ENCODE measurements at regions not wholly inside any gene's neighbourhood (a gene's known extent, or its start where the extent isn't known, plus 50 kb on each side); places are given as distances from the start of the nearest gene placed in this dataset.
A peak's percentile ranks its signal among the peaks of the same experiment; 100 is the strongest.

DNA sequence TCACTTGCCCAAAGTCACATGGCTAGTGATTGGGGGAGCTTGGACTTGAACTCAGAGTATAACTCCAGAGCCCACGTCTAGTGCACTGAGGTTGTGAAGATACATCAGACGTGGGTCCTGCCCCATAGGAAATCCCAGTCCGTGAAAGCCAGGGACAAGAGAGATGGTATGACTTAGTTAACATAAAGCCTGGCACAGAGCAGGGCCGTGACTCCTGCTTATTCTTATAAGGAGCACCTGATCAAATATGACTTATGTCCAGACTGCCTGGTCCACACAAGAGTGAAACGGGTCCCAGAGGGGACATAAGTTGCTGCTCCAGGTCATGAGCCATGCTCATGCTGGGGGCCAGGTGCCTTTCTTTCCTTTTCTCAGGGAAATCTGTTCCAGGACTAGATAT, 166.3 kb upstream of the USP24 start:
- no peak for DNase-seq (ENCODE audit: low spot score)
- ATAC-seq, result no peak
- no peaks in the 10 kb centered on the region for H3K9me3 Mint-ChIP-seq
- H3K36me3 Mint-ChIP-seq, result no peaks in the 10 kb centered on the region
- no peak overlapping the region for H3K27ac Mint-ChIP-seq
- H3K4me3 Mint-ChIP-seq, result no peak overlapping the region
- no peaks in the 10 kb centered on the region for H3K27me3 Mint-ChIP-seq
- H3K4me1 Mint-ChIP-seq (ENCODE audit: low read depth in 2 of 2), result peaks cover 10 to 12% of the 10 kb centered on the region in 2 donors

DNA sequence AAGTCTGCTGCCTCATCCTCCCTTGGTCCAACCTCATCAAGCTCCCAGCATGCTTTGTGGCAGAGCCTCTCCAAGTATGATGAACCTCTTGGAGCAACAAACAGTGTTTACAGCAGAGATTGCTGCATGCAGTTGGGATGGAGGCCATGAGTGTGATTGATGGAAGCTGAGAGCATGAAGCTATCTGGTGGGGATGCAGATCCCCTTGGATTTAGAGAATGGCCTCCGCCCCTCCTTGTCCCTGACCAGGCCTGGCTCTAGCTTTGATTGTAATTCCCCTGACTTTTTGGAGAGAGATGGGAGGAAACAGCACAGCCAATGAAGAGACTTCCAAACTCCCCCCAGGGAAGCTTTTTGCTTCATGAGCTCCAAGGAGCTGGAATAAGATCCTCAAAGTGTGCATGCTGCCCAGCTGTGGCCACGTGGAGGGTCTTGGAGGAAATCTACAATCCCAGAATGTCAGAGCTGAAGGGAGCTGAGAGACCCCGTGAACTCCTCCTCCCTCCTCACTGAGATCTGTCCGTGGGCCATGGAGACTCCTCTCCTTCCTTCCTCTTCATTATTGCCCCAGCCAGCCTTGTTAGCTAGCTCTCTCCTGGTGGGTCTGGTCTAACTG, 165.3 kb upstream of the USP24 start:
- H3K9me3 Mint-ChIP-seq, result no peaks in the 10 kb centered on the region
- H3K4me1 Mint-ChIP-seq (ENCODE audit: low read depth in 2 of 2), result peaks cover 7 to 12% of the 10 kb centered on the region in 2 donors
- H3K36me3 Mint-ChIP-seq, result no peaks in the 10 kb centered on the region
- no peak overlapping the region for H3K4me3 Mint-ChIP-seq
- no peaks in the 10 kb centered on the region for H3K27me3 Mint-ChIP-seq
- ATAC-seq (peak in 1 of 2 donors; percentile 48), DNase-seq (ENCODE audit: low spot score) (no peak)
- no peak overlapping the region for H3K27ac Mint-ChIP-seq

DNA sequence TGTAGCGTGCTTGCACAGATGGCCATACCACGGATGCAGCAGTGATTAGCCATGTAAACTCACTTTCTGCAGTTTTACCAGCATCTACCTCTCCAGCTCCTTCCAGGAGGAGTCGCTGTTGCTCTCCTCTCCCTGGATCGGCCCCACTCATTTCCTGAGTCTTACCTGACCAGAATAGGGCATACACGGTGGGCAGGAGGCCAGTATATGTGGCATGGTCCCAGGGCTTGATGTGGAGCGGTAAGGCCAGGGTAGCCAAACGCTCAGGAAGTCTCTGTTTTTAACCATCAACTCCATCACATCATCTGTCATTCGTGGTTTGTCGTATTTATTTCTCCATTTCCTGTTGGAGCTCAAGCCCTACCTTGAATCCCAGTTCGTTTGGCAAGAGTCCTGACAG, 163.4 kb upstream of the USP24 start:
- Mint-ChIP-seq H3K4me3 (no peak overlapping the region), H3K27me3 (no peaks in the 10 kb centered on the region), H3K27ac (no peak overlapping the region), H3K4me1 (ENCODE audit: low read depth in 2 of 2) (peaks cover 7 to 12% of the 10 kb centered on the region in 2 donors), H3K36me3 (no peaks in the 10 kb centered on the region), H3K9me3 (no peaks in the 10 kb centered on the region)
- ATAC-seq (no peak), DNase-seq (ENCODE audit: low spot score) (no peak)

DNA sequence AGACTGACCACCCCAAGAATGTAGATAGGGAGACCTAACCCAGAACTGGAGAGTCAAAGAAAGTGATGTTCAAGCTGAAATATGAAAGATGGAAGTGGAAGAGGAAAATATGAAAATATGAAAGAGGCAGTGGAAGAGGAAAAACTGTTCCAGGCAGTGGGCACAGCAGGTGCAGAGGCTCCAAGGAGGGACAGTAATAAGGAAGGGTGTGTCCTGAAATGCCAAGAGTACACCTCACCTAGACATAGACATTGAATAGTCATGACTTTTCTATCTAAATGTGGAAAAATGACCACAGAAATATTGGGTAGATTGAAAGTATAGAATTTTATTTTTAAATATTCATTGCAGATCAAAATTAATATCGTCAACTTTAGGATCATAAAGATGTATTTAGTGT, 161.7 kb upstream of the USP24 start:
- no peak for ATAC-seq
- no peak for DNase-seq (ENCODE audit: low spot score)
- Mint-ChIP-seq H3K9me3 (no peaks in the 10 kb centered on the region), H3K4me1 (ENCODE audit: low read depth in 2 of 2) (peaks cover 7 to 12% of the 10 kb centered on the region in 2 donors), H3K27ac (no peak overlapping the region), H3K4me3 (no peak overlapping the region), H3K36me3 (no peaks in the 10 kb centered on the region), H3K27me3 (no peaks in the 10 kb centered on the region)

DNA sequence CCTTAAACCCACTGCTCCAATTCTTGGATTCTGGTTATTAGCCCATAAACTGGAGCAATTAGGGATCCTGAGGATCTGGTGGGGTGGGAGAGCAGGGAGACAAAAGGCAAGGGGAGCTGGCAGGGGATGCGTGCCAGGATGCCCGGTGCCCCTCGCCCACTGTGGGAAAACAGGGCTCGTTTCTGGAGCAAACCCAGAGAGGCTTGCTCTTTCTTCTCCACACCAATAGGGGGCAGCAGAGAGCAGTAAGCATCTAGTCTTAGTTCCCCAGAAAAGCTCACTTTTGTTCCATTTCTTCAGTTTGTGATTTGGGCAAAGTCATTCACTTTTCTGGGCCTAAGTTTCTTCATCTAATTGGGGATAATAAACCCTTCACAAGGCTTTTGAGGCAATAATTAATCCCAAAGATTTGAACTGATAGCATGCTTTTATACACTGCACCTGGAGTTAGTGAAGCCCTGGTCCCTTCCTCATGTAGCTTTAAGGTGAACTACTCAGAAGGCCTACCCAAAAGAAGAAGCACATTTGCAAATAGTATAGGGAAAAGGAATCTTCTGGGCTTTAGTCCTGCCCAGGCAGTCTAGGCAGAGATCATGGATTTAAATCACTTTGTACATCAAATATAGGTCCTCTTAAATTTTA, 160.6 kb upstream of the USP24 start:
- Mint-ChIP-seq H3K4me1 (ENCODE audit: low read depth in 2 of 2) (peaks cover 7 to 12% of the 10 kb centered on the region in 2 donors), H3K27me3 (no peaks in the 10 kb centered on the region), H3K27ac (no peak overlapping the region), H3K36me3 (no peaks in the 10 kb centered on the region), H3K9me3 (no peaks in the 10 kb centered on the region), H3K4me3 (no peak overlapping the region)
- DNase-seq (ENCODE audit: low spot score) (no peak), ATAC-seq (peak in 1 of 2 donors; percentile 68)

DNA sequence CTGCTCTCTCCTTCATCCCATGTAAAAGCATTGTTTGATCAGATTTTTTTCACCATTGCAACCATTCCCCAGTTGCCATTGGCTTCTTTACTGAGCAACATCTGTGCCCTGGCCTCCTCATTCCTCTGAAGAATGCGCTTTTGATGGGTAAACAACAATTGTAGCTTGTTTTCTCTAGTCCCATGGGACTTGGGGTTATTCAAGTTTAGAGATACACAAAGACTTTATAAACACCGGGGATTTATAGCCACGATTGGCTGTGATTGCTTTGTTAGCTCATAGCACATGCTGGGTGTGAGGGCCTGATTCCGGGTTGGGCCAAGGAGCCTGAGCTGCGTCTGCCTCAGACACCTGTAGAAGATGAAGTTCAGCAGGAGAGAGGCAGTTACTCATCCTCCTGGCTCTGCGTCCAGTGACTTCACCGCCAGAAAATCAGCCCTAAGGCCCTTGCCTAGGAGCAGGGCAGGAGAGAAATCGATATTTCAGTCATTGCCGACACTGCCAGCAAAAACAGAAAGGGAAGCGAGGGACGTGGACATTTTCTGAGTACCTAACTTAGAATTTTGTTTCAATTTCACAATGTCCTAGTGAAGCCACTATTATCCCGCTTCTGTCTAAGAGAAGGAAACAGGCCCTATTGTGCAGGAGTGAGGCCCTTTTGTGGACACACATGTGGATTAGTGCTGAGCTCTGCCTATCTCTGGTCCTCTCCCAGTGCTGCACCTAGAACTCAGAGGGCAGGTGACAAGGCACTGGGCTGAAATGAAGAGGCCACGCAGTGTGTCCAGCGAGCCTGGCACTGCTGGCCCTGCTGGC, 159.8 kb upstream of the USP24 start:
- no peak overlapping the region for H3K27ac Mint-ChIP-seq

DNA sequence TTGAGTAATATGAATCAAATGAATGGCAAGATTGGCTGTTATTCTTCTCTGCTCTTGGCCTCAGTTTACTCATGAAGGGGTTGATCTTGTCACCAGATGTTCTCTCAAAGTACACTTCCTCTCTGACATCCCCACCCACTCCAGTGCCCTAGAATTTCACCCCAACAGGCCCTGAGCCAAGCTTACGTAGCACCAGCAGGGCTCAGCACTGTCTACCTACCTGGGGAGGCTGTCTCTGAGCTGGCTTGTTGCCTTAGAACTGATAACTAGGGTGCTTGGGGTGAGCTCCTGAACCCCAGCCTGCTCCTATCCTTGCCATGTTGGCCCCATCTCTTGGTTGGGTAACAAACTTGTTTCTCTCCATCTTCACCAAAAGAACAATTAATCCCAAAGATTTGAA, 159.1 kb upstream of the USP24 start:
- no peaks in the 10 kb centered on the region for H3K36me3 Mint-ChIP-seq
- H3K9me3 Mint-ChIP-seq, result no peaks in the 10 kb centered on the region
- ATAC-seq, result no peak
- peaks cover 10 to 14% of the 10 kb centered on the region in 2 donors for H3K27me3 Mint-ChIP-seq
- peaks cover 5 to 9% of the 10 kb centered on the region in 2 donors for H3K4me1 Mint-ChIP-seq (ENCODE audit: low read depth in 2 of 2)
- DNase-seq (ENCODE audit: low spot score), result no peak
- no peak overlapping the region for H3K27ac Mint-ChIP-seq
- no peak overlapping the region for H3K4me3 Mint-ChIP-seq

More for the DNA sequence above, 159.8 kb upstream of the USP24 start:
- Mint-ChIP-seq H3K9me3 (no peaks in the 10 kb centered on the region), H3K27me3 (peaks cover 4 to 6% of the 10 kb centered on the region in 2 donors), H3K4me1 (ENCODE audit: low read depth in 2 of 2) (peaks cover 5 to 12% of the 10 kb centered on the region in 2 donors), H3K4me3 (no peak overlapping the region), H3K36me3 (no peaks in the 10 kb centered on the region)
- DNase-seq (ENCODE audit: low spot score), result no peak
- no peak for ATAC-seq

DNA sequence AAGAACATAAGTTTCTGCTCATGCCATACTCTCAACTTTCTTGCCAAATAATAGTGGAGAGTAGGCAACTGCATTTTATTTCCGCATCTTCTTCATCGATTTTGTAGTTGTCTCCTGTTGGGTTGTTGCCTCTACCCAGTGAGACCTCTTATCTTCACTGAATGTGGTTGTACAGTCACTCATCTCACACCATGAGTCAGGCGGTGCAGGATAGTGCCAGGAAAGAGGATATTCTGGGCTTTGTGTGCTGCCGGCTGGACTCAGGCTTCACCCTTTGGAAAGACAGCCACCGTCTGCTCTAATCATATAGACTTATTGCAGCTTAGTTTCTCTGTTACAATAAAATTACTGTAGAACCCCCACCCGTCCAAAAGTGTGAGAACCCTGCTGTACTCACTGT, 154.3 kb upstream of the USP24 start:
- ATAC-seq, result no peak
- Mint-ChIP-seq H3K4me3 (no peak overlapping the region), H3K9me3 (no peaks in the 10 kb centered on the region), H3K36me3 (no peaks in the 10 kb centered on the region), H3K27me3 (peaks cover 10 to 14% of the 10 kb centered on the region in 2 donors), H3K27ac (no peak overlapping the region), H3K4me1 (ENCODE audit: low read depth in 2 of 2) (no peaks in the 10 kb centered on the region)
- no peak for DNase-seq (ENCODE audit: low spot score)

DNA sequence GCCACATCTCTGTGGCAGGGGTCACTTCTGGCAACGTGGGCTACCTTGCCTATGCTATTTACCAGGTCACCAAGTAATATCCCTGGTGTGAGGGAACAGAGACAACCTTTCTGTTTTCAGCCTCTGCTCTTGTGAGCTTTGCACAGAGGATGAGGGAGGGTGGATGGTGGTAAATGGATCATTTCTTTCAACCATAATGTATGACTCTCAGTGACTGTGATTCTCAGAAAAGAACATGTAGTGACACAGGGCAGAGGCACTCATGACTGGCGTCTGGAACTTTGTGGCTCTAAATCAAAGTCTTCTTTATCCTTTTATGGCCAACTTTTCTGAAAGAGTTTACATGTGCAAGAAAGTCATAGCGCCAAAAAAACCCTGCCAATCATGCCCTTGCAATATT, 153.5 kb upstream of the USP24 start:
- no peak for DNase-seq (ENCODE audit: low spot score)
- no peak overlapping the region for H3K27ac Mint-ChIP-seq
- no peak overlapping the region for H3K4me3 Mint-ChIP-seq
- no peaks in the 10 kb centered on the region for H3K4me1 Mint-ChIP-seq (ENCODE audit: low read depth in 2 of 2)
- ATAC-seq, result no peak
- peaks cover 10 to 14% of the 10 kb centered on the region in 2 donors for H3K27me3 Mint-ChIP-seq
- H3K36me3 Mint-ChIP-seq, result no peaks in the 10 kb centered on the region
- no peaks in the 10 kb centered on the region for H3K9me3 Mint-ChIP-seq

DNA sequence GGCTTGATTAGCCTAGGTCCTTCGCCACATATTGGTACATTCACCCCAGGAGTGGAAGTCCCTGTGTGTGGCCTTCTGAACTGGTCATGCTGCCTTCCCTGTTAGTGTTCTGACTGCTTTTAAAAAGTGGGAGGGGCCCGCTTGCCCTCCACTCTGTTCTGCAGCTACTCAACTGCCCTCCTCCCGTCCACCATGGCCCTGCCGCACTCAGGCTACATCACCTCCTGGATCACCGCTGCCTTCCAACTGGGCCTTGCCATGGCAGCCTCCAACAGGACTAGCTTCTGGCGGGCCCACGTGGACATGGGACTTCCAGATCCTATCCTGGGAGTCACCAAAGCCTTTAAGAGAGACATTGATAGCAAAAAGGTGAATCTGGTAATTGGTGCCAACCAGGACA, 152.1 kb upstream of the USP24 start:
- DNase-seq (ENCODE audit: low spot score) (no peak), ATAC-seq (peak in 1 of 2 donors; percentile 28)
- H3K27me3 Mint-ChIP-seq, result peaks cover 13 to 14% of the 10 kb centered on the region in 2 donors
- no peaks in the 10 kb centered on the region for H3K9me3 Mint-ChIP-seq
- H3K27ac Mint-ChIP-seq, result no peak overlapping the region
- H3K4me1 Mint-ChIP-seq (ENCODE audit: low read depth in 2 of 2), result peaks cover 0 to 4% of the 10 kb centered on the region in 2 donors
- H3K36me3 Mint-ChIP-seq, result no peaks in the 10 kb centered on the region
- H3K4me3 Mint-ChIP-seq, result no peak overlapping the region

DNA sequence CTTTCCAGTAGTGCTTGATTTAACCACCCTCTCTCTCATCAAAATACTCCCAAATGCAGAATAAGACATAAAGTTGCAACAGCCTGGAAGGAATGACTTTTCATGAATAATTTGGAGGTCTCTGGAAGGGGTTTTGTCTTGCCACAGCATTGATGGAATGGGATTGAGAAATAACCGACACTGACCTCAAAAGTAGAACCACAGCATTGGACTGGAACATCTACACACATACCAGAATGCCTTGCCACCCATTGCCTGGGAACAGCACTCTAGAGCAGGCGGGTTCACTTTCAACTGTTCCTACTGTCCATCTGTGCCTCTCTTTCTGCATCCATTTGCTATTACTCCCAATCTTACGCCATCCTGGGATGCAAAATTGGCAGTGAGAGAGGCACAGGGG, 149.1 kb upstream of the USP24 start:
- Mint-ChIP-seq H3K9me3 (no peaks in the 10 kb centered on the region), H3K27me3 (peaks cover 3 to 7% of the 10 kb centered on the region in 2 donors), H3K4me1 (ENCODE audit: low read depth in 2 of 2) (peaks cover 0 to 4% of the 10 kb centered on the region in 2 donors), H3K27ac (no peak overlapping the region), H3K36me3 (no peaks in the 10 kb centered on the region), H3K4me3 (no peak overlapping the region)
- no peak for DNase-seq (ENCODE audit: low spot score)
- ATAC-seq, result no peak

DNA sequence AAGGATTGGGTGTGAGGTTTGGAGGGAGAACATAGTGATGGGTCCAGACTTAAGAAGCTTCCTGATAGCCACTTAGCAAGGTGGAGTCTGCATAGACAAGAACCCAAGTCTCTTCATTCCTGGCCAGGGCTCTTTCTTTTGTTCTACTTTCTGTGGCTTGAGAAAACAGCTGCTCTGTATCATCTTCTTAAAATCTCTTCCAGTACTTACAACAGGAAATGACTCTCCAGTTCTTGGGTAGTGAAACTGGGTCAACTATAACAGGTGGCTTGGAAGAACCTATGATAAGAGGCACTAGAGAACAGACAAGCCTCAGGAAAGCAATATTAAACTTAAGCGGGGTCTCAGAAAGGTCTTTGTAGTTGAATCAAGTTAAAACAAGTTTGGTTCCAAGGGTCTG, 148.1 kb upstream of the USP24 start:
- peaks cover 3 to 7% of the 10 kb centered on the region in 2 donors for H3K27me3 Mint-ChIP-seq
- ATAC-seq (no peak), DNase-seq (ENCODE audit: low spot score) (no peak)
- H3K36me3 Mint-ChIP-seq, result no peaks in the 10 kb centered on the region
- no peaks in the 10 kb centered on the region for H3K9me3 Mint-ChIP-seq
- no peak overlapping the region for H3K27ac Mint-ChIP-seq
- H3K4me1 Mint-ChIP-seq (ENCODE audit: low read depth in 2 of 2), result peaks cover 0 to 4% of the 10 kb centered on the region in 2 donors
- H3K4me3 Mint-ChIP-seq, result no peak overlapping the region

DNA sequence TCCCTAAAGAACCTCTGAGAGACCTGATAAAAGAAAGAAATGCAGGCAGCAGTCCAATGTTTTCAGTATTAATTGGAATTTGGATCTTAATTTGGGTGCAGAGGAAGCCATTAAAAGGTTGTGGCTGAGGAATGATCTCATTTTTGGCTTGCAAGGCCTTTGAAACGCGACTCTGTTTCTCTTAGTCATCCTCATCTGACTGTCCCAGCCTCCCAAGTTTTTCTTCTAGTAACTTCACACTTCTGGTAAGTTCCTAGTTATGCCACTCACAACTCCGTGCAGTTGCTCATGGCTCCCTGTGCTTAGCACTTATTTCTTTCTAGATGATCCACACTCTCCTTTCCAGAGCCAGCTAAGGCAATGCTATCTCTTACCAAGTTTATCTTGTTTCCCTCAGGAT, 147.4 kb upstream of the USP24 start:
- ATAC-seq, result no peak
- no peak for DNase-seq (ENCODE audit: low spot score)
- peaks cover 0 to 4% of the 10 kb centered on the region in 2 donors for H3K4me1 Mint-ChIP-seq (ENCODE audit: low read depth in 2 of 2)
- no peak overlapping the region for H3K27ac Mint-ChIP-seq
- H3K27me3 Mint-ChIP-seq, result peaks cover 7% of the 10 kb centered on the region in 2 donors
- H3K4me3 Mint-ChIP-seq, result no peak overlapping the region
- H3K9me3 Mint-ChIP-seq, result no peaks in the 10 kb centered on the region
- H3K36me3 Mint-ChIP-seq, result no peaks in the 10 kb centered on the region

DNA sequence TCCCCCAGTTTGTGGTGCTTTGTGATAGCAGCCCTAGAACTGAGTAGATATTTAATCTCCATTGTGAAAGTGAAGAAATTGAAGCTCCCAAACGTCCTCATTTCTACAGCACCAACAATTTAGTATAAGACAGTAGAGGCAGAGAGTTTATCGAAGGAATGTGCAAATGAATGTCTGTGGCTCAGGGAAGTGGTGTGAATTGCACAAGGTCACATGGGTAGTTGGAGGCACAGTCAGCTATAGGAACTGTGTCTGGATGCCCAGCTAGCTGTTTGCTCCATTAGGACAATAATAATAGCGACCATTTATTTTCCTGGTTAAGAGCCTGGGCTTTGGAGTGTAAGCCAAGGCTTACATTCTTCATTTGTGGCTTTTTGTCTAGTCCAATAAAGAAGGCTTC, 144.4 kb upstream of the USP24 start:
- no peak overlapping the region for H3K27ac Mint-ChIP-seq
- no peaks in the 10 kb centered on the region for H3K9me3 Mint-ChIP-seq

More for the DNA sequence above, 144.4 kb upstream of the USP24 start:
- Mint-ChIP-seq H3K36me3 (no peaks in the 10 kb centered on the region), H3K4me1 (ENCODE audit: low read depth in 2 of 2) (peaks cover 0 to 4% of the 10 kb centered on the region in 2 donors), H3K27me3 (peaks cover 12 to 16% of the 10 kb centered on the region in 2 donors), H3K4me3 (no peak overlapping the region)
- ATAC-seq, result no peak
- no peak for DNase-seq (ENCODE audit: low spot score)
